ENCODE measurements at regions not wholly inside any gene's neighbourhood (a gene's known extent, or its start where the extent isn't known, plus 50 kb on each side); places are given as distances from the start of the nearest gene placed in this dataset.
A peak's percentile ranks its signal among the peaks of the same experiment; 100 is the strongest.
"Not testable (repeated sequence)": the region's sequence is repeated elsewhere in the genome, so short reads cannot be mapped to it uniquely, and the experiment has no call there.

GRCh38 chr6:115602466-115602865 lies 458.2 kb downstream of the FRK start:
- DNase-seq (ENCODE audit: low read depth), result no peak
- no peak for TF ChIP-seq CTCF (conservative IDR thresholded peaks at IDR 0.05; ENCODE audit: low read length)
- no peak overlapping the region for H3K4me3 ChIP-seq (ENCODE audit: low read length)

GRCh38 chr6:115601509-115601908 lies 459.2 kb downstream of the FRK start:
- no peak for DNase-seq (ENCODE audit: low read depth)
- TF ChIP-seq CTCF (conservative IDR thresholded peaks at IDR 0.05; ENCODE audit: low read length), result no peak
- H3K4me3 ChIP-seq (ENCODE audit: low read length), result no peak overlapping the region

GRCh38 chr6:115601064-115601463 lies 459.6 kb downstream of the FRK start:
- TF ChIP-seq CTCF (conservative IDR thresholded peaks at IDR 0.05; ENCODE audit: low read length), result no peak

GRCh38 chr6:115594891-115595290 lies 465.8 kb downstream of the FRK start:
- no peak for DNase-seq (ENCODE audit: low read depth)

More at GRCh38 chr6:115601064-115601463, 459.6 kb downstream of the FRK start:
- no peak for DNase-seq (ENCODE audit: low read depth)
- no peak overlapping the region for H3K4me3 ChIP-seq (ENCODE audit: low read length)

GRCh38 chr6:115592025-115592424 lies 468.7 kb downstream of the FRK start:
- H3K4me3 ChIP-seq (ENCODE audit: low read length), result no peak overlapping the region
- peak; percentile 19 for DNase-seq (ENCODE audit: low read depth)
- no peak for TF ChIP-seq CTCF (conservative IDR thresholded peaks at IDR 0.05; ENCODE audit: low read length)

More at GRCh38 chr6:115594891-115595290, 465.8 kb downstream of the FRK start:
- no peak for TF ChIP-seq CTCF (conservative IDR thresholded peaks at IDR 0.05; ENCODE audit: low read length)
- no peak overlapping the region for H3K4me3 ChIP-seq (ENCODE audit: low read length)

GRCh38 chr6:115589072-115589471 lies 471.6 kb downstream of the FRK start:
- H3K4me3 ChIP-seq (ENCODE audit: low read length), result not testable (repeated sequence)
- peak; percentile 18 for DNase-seq (ENCODE audit: low read depth)

- H3K4me3 ChIP-seq (ENCODE audit: low read length), result no peak overlapping the region
- DNase-seq (ENCODE audit: low read depth), result no peak
- no peak for TF ChIP-seq CTCF (conservative IDR thresholded peaks at IDR 0.05; ENCODE audit: low read length)
These were observed 477.4 kb downstream of the FRK start for GRCh38 chr6:115583290-115583689.

- TF ChIP-seq CTCF (conservative IDR thresholded peaks at IDR 0.05; ENCODE audit: low read length), result no peak
- DNase-seq (ENCODE audit: low read depth), result peak; percentile 16
- no peak overlapping the region for H3K4me3 ChIP-seq (ENCODE audit: low read length)
These were observed 478.3 kb downstream of the FRK start for GRCh38 chr6:115582386-115582785.

GRCh38 chr6:115579565-115579964 lies 481.1 kb downstream of the FRK start:
- not testable (repeated sequence) for H3K4me3 ChIP-seq (ENCODE audit: low read length); DNase-seq (ENCODE audit: low read depth)
